HEK293 (cell line): ENCODE measurements at regions not wholly inside any gene's neighbourhood (a gene's known extent, or its start where the extent isn't known, plus 50 kb on each side); places are given as distances from the start of the nearest gene placed in this dataset.

Source experiments
- CTCF ChIP-seq: fragments of 450-650 bp; formaldehyde crosslinking; IDR thresholded peaks from 2 replicates; pipeline ENCODE4 v1.5.1; 2016; ENCODE audit warnings: missing biosample characterization, missing genetic modification characterization
- ZNF184 ChIP-seq: fragments of 450-650 bp; IDR thresholded peaks from 2 replicates; pipeline ENCODE4 v1.5.1; 2018; ENCODE audit warnings: missing biosample characterization, mild to moderate bottlenecking, missing genetic modification characterization
- ZNF449 ChIP-seq: fragments of 450-650 bp; formaldehyde crosslinking; IDR thresholded peaks from 2 replicates; pipeline ENCODE4 v1.5.1; 2017; ENCODE audit warnings: missing biosample characterization, mild to moderate bottlenecking, missing genetic modification characterization, moderate library complexity
- ZNF785 ChIP-seq: fragments of 450-650 bp; formaldehyde crosslinking; IDR thresholded peaks from 2 replicates; pipeline ENCODE4 v1.5.1; 2016; ENCODE audit warnings: missing biosample characterization, missing genetic modification characterization

- TF ChIP-seq ZNF449 (no peak), CTCF (tag by site-specific recombination) (no peak), ZNF184 (tag by site-specific recombination) (no peak), ZNF785 (tag by site-specific recombination) (no peak)
Observed at GRCh38 chr20:55424476-55424875, 580.8 kb downstream of the CBLN4 start.
